KMS-11 (cell line): ENCODE measurements at regions not wholly inside any gene's neighbourhood (a gene's known extent, or its start where the extent isn't known, plus 50 kb on each side); places are given as distances from the start of the nearest gene placed in this dataset.

Experiments used
- H2AFZ ChIP-seq: fragments of 200-600 bp; sonication (generic); 2 replicates; pipeline ENCODE4 v1.6.1; 2016; ENCODE audit warnings: antibody characterized with exemption, mixed run types, low read depth
- H3K27ac ChIP-seq: fragments of 200-600 bp; sonication (generic); 2 replicates; pipeline ENCODE4 v1.6.1; 2016; ENCODE audit warnings: mild to moderate bottlenecking, mixed run types
- H3K27me3 ChIP-seq: fragments of 200-600 bp; sonication (generic); 2 replicates; pipeline ENCODE4 v1.6.1; 2017; ENCODE audit warnings: mild to moderate bottlenecking, low read depth, mixed run types, moderate library complexity; ENCODE audit not compliant: insufficient read depth
- H3K36me3 ChIP-seq: fragments of 200-600 bp; sonication (generic); 2 replicates; pipeline ENCODE4 v1.6.1; 2017; ENCODE audit warnings: mild to moderate bottlenecking, mixed run types; ENCODE audit not compliant: insufficient read depth
- H3K4me1 ChIP-seq: fragments of 200-600 bp; sonication (generic); 2 replicates; pipeline ENCODE4 v1.6.1; 2016; ENCODE audit warnings: mild to moderate bottlenecking, low read depth, mixed run types; ENCODE audit not compliant: poor library complexity, severe bottlenecking
- H3K4me2 ChIP-seq: fragments of 200-600 bp; sonication (generic); 2 replicates; pipeline ENCODE4 v1.7.0; 2016; ENCODE audit warnings: mild to moderate bottlenecking, mixed run types
- H3K4me3 ChIP-seq: fragments of 200-600 bp; sonication (generic); IDR thresholded peaks from 2 replicates; pipeline ENCODE4 v1.6.1; 2017; ENCODE audit warnings: low read depth, low read length, mixed read lengths; ENCODE audit not compliant: insufficient read depth
- H3K79me2 ChIP-seq: fragments of 200-600 bp; sonication (generic); 2 replicates; pipeline ENCODE4 v1.6.1; 2016; ENCODE audit warnings: low read depth, mixed run types; ENCODE audit not compliant: insufficient read depth
- H3K9ac ChIP-seq: fragments of 200-600 bp; sonication (generic); 2 replicates; pipeline ENCODE4 v1.6.1; 2016; ENCODE audit warnings: mild to moderate bottlenecking, mixed run types
- H4K20me1 ChIP-seq: fragments of 200-600 bp; sonication (generic); 2 replicates; pipeline ENCODE4 v1.6.1; 2016; ENCODE audit warnings: mild to moderate bottlenecking, mixed run types; ENCODE audit not compliant: insufficient read depth
- TF ChIP-seq, protein P1 (sequence below): fragments of 200-600 bp; sonication (generic); conservative IDR thresholded peaks from 2 replicates; pipeline ENCODE4 v1.6.1; 2017; ENCODE audit warnings: low read depth, mild to moderate bottlenecking, antibody characterized with exemption, low read length, moderate library complexity, mixed read lengths

DNA sequence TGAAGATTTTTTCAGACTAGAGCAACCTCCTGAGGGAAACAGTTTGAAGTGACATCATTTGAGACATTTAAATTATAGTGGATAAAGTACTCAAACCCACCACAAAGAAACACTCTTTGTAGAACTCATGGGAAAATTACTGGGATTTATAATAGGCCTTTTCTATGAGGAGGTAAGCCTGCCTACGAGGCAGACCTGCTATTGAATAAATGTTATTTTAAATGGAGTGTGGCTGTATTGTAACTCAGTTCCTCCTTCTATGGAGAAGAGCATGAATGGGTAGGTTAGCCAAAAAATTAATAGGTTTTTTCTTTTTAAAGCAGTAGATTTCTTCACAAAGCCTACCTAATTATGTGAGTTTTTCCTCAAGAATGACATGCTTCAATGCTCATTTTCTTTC is 63.7 kb upstream of the PLEKHA5 start:
- Histone ChIP-seq H3K79me2 (no peaks in the 10 kb centered on the region), H3K4me1 (no peaks in the 10 kb centered on the region), H3K9ac (no peak overlapping the region), H4K20me1 (no peaks in the 10 kb centered on the region), H3K4me2 (no peak overlapping the region), H3K27ac (no peak overlapping the region), H3K36me3 (no peaks in the 10 kb centered on the region), H2AFZ (no peak overlapping the region), H3K4me3 (no peak overlapping the region), H3K27me3 (no peaks in the 10 kb centered on the region)
- TF ChIP-seq, protein P1, sequence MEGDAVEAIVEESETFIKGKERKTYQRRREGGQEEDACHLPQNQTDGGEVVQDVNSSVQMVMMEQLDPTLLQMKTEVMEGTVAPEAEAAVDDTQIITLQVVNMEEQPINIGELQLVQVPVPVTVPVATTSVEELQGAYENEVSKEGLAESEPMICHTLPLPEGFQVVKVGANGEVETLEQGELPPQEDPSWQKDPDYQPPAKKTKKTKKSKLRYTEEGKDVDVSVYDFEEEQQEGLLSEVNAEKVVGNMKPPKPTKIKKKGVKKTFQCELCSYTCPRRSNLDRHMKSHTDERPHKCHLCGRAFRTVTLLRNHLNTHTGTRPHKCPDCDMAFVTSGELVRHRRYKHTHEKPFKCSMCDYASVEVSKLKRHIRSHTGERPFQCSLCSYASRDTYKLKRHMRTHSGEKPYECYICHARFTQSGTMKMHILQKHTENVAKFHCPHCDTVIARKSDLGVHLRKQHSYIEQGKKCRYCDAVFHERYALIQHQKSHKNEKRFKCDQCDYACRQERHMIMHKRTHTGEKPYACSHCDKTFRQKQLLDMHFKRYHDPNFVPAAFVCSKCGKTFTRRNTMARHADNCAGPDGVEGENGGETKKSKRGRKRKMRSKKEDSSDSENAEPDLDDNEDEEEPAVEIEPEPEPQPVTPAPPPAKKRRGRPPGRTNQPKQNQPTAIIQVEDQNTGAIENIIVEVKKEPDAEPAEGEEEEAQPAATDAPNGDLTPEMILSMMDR, result no peak

DNA sequence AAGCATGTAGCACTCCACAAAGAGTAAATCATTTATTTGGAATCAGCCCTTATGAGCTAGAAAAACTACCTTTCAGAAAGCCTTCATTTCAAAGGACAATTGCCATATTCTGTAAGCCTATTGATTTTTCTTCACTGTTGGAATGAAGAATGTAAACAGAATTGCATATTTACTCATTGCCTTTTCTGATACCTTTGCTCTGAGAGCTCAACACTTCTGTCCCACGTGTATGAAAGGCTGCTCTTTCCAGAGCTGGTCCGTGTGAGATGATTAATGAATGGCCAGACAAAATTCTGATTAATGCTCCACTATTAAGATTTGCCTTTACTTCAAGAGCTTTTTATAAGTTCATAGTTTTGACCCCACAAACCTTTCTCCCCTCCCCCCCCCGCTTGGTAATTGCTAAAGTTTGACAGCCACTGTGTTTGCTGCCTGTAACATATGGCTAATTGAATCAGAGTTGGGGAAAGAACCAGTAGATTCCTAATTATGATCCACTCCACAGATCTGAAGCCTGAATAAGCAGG is 63.0 kb upstream of the PLEKHA5 start:
- TF ChIP-seq, protein P1, result no peak
- no peak overlapping the region for H3K4me2 ChIP-seq
- no peaks in the 10 kb centered on the region for H3K36me3 ChIP-seq
- no peaks in the 10 kb centered on the region for H3K79me2 ChIP-seq
- no peak overlapping the region for H2AFZ ChIP-seq
- H3K4me3 ChIP-seq, result no peak overlapping the region
- H4K20me1 ChIP-seq, result no peaks in the 10 kb centered on the region
- no peaks in the 10 kb centered on the region for H3K4me1 ChIP-seq
- H3K9ac ChIP-seq, result no peak overlapping the region
- H3K27me3 ChIP-seq, result no peaks in the 10 kb centered on the region
- H3K27ac ChIP-seq, result no peak overlapping the region

DNA sequence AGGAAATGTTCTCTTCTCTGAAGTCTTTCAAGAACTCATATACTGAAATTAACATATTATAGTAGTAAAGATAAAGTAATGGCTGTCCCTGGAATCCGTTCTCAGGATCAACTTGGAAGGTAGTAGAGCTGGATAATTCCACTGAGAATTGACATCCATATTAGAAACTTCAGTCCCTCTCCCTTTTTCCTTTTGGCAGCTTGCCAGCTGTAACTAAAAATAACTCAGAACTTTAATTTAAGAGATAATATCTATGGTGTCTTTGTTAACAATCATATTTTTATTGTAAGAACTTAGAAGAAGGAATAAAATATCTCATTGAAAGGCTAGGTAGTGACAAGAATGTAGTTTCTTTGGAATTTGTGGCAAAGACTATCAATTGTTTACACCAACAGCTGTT is 61.4 kb upstream of the PLEKHA5 start:
- H3K4me3 ChIP-seq, result no peak overlapping the region
- no peaks in the 10 kb centered on the region for H4K20me1 ChIP-seq
- H3K27me3 ChIP-seq, result no peaks in the 10 kb centered on the region
- no peaks in the 10 kb centered on the region for H3K36me3 ChIP-seq
- no peaks in the 10 kb centered on the region for H3K4me1 ChIP-seq
- H3K79me2 ChIP-seq, result no peaks in the 10 kb centered on the region
- no peak overlapping the region for H3K9ac ChIP-seq
- no peak overlapping the region for H3K4me2 ChIP-seq
- TF ChIP-seq, protein P1, result no peak
- no peak overlapping the region for H3K27ac ChIP-seq
- H2AFZ ChIP-seq, result no peak overlapping the region

DNA sequence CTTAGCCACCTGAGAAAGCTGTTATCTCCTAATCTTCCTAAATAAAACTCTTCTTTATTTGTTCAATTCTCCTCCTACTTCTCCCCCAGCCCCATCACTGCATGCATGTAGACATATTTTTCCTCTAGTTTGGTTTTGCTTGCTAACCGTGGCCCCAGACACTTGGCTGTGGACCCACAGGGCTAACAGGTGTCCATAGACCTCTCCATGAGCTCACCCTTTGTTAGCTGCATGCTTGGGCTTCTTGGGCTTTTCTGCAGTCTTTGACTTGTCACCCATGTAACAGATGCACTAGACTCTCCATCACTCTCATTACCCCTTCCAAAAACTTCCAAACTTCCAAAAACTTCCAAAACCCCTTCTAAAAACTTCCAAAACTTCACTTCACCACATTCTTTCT is 59.2 kb upstream of the PLEKHA5 start:
- Histone ChIP-seq H4K20me1 (no peaks in the 10 kb centered on the region), H3K79me2 (no peaks in the 10 kb centered on the region), H3K27me3 (no peaks in the 10 kb centered on the region), H3K4me1 (no peaks in the 10 kb centered on the region), H3K36me3 (no peaks in the 10 kb centered on the region), H2AFZ (no peak overlapping the region), H3K27ac (no peak overlapping the region), H3K4me3 (no peak overlapping the region), H3K9ac (no peak overlapping the region), H3K4me2 (no peak overlapping the region)
- TF ChIP-seq, protein P1, result no peak

DNA sequence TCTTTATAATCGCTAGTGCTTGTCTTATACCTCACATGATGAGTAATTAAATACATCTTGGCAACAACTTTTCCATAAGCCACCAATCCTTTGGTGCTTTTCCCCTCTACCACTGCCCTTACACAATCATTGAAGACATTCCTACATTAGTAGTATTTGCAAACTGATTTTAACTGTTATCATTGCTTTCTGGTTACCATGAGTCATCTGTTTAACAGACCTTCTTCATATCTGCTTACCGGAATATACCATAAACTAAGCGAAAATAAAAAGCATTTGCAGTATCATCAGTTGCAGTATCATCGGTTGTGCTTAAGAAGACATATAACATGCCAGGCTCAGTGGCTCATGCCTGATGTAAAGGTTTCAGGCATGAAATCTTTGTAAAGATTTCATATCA is 54.8 kb upstream of the PLEKHA5 start:
- Histone ChIP-seq H4K20me1 (no peaks in the 10 kb centered on the region), H3K36me3 (no peaks in the 10 kb centered on the region), H3K27me3 (no peaks in the 10 kb centered on the region), H3K79me2 (no peaks in the 10 kb centered on the region), H3K4me3 (no peak overlapping the region), H2AFZ (no peak overlapping the region), H3K4me1 (no peaks in the 10 kb centered on the region), H3K4me2 (no peak overlapping the region), H3K9ac (no peak overlapping the region), H3K27ac (no peak overlapping the region)
- TF ChIP-seq, protein P1, result no peak
